NCI-H345 treated with DMSO at 0.1 percent for 48 hours (cell line): ENCODE measurements at regions not wholly inside any gene's neighbourhood (a gene's known extent, or its start where the extent isn't known, plus 50 kb on each side); places are given as distances from the start of the nearest gene placed in this dataset.
"Not testable (repeated sequence)": the region's sequence is repeated elsewhere in the genome, so short reads cannot be mapped to it uniquely, and the experiment has no call there.

Experiments used
- DNase-seq: peaks from one replicate; lab custom pipeline; 2025; ENCODE audit not compliant: unreplicated experiment; lab: John Stamatoyannopoulos, UW

DNA sequence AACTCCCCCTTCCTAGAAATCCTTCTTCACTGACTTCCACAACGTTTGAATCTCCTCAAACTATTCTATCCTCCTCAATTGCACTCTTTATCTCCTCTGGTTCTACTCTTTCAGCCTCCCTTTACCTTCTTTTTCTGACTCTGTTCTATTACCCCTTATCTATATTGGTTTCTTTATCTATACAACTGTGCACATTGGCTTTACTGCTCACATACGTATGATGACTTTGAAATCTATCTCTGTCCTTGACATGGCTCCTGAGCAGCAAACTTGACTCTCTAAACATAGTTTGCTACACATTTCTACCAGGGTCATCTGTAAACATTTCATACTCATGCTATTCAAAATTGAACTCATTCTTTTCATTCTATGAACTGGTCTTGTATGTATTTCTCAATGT is 601.0 kb upstream of the LINC00305 start:
- DNase-seq = no peak

DNA sequence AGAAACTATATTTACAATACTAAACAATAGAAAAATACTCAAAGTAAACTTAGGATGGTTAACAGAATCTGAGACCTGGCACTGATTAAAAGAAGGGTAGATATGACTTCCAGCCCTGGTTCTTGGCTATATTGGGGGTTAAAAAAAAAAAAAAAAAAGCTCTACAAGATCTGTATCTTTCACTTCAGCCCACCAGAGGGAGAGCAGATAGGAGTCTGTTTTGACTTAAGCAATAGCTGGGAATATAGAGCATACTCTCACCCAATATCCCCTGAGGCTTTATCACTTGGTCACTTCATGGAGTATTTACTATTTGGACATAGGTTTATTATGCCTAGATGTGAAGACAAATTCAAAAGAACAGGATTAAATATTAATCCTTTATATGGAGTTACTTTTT is 598.9 kb upstream of the LINC00305 start:
- no peak for DNase-seq

DNA sequence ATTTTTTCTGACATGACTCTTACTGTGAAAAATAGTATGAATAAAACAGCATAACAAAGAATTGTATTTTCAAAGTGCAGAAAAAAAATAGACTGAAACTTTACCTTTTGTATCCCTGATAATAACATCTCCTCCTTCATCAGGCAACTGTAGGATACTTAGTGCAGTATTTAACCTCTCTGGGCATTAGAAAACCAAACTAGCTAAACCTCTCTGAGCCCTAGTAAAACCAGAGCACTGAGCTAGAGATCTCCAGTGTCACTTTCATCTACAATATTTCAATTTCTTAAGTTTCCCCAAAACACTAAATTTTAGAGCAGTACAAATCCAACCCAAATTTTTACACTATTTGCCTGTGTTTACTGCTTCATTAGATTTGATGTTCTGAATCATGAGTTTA is 594.0 kb upstream of the LINC00305 start:
- DNase-seq = no peak

DNA sequence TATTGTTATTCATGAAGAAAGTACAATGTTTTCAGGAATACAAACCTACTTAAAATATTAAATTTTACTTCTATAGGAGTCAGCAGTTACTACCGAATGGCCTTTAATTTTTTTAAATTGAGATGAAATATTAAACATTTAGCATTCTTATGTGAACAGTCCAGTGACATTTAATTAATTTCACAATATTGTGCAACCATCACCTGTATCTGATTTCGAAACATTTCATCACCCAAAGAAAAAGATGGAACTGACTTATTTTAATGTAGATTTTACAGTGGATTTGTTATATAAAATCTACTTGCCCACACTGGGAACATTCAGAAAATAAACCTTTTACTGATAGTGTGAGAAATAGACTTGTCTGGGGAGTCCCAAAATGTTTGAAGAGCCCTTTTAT is 585.2 kb upstream of the LINC00305 start:
- no peak for DNase-seq

DNA sequence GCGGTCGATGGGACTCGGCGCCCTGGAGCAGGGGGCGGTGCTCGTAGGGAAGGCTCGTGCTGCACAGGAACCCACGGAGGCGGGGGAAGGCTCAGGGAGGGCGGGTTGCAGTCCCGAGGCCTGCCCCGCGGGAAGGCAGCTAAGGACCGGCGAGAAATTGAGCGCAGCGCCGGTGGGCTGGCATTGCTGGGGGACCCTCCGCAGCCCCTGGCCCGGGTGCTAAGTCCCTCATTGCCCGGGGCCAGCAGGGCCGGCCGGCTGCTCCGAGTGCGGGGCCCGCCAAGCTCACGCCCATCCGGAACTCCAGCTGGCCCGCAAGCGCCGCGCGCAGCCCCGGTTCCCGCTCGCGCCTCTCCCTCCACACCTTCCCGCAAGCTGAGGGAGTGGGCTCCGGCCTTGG is 576.8 kb upstream of the LINC00305 start:
- not testable (repeated sequence) for DNase-seq

DNA sequence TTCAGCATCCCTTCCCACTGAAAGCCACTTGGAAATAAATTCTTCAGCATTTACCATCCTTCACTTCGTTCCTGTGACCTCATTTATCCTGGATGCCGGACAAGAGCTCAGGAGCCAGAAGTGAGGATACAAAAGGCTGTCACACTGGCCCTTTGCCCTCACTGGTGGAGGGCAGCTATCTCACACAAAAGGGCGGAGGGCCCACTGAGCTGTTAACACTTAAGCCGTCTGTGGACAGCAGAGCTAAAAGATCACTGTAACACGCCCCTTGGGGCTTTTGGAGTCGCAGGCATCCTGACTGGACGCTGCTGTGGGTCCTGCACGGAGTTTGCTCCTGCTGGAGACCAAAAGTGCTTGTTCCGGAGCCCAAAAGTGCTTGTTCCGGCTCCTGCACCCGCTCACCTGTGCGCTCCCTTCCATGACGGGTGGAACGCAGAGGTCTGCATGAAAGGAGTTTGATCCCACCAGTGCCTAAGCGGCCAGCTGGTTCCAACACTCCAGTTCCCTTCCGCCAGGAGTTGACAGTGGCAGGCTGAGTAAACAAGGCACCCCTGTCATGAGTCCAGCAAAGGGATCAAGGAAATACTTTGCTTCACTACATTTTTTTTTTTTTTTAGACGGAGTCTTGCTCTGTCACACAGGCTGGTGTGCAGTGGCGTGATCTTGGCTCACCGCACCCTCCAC is 572.0 kb upstream of the LINC00305 start:
- no peak for DNase-seq

GRCh38 chr18:64718808-64719207 is 569.9 kb upstream of the LINC00305 start:
- DNase-seq = no peak

DNA sequence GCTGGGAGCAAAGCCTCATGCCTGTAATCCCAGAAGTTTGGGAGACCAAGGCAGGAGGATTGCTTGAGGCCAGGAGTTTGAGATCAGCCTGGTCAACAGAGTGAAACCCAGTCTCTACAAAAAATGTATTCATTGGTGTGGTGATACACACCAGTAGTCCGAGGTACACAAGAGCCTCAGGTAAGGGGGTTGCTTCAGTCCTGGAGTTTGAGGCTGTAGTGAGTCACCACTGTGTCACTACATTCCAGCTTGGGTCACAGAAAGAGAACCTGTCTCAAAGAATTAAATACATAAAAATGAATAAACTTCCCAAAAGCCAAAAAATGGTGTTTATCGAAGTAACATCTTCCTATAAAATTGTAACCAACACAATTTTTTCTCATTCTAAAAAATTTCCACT is 568.1 kb upstream of the LINC00305 start:
- DNase-seq = no peak

GRCh38 chr18:64714086-64714485 is 565.2 kb upstream of the LINC00305 start:
- DNase-seq = no peak

DNA sequence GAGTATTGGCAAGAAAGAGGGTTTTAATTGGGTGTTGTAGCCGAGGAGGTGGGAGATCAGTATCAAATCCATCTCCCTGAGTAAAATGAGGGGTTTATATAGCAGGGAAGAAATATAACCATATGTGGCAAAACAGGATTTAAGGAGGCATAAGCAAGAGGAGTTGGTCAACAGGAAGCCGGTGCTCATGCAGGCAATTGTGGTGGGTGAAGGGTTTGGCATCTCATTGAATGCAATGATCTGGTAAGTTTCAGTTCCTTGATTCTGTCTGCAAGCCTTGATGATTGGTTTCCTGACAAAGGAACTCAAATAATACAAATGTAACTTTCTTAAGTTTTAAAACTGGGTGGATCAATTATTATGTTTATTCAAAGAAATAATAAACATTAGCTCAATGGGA is 564.4 kb upstream of the LINC00305 start:
- DNase-seq = no peak

DNA sequence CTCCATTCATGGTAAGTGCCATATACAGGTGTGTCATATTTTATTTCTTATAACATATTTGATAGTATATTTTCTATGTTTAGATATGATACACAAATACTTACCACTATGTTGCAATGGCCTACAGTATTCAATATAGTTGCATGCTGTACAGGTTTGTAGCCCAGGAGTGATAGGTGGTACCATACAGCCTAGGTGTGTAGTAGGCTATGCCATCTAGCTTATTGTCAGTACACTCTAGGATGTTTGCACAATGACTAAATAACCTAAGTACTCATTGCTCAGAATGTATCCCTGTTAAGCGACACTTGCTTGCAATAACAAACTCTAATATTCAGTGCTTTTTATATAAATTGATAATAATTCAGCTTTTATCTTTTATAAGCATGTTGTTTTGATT is 563.1 kb upstream of the LINC00305 start:
- no peak for DNase-seq

- no peak for DNase-seq
These were observed 561.4 kb upstream of the LINC00305 start for GRCh38 chr18:64710105-64710861.

- DNase-seq = no peak
These were observed 558.2 kb upstream of the LINC00305 start for GRCh38 chr18:64707052-64707451.

DNA sequence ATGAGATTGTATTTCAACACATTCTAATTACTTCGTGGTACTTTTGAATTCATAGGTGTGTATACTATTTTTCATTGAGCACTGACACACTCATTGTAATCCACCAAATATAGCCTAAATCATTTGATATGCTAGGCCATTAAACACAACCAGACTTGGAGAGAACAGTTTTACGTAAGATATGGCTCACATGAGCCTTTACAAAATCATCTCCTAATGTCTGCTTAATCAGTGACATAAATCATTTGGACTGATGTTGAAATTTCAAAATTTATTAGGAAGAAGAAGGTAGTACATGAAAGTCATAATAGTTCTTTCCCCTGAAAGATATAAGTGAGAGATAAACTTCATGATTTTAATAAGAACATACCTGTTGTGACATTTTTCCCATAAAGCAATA is 550.2 kb upstream of the LINC00305 start:
- no peak for DNase-seq

DNA sequence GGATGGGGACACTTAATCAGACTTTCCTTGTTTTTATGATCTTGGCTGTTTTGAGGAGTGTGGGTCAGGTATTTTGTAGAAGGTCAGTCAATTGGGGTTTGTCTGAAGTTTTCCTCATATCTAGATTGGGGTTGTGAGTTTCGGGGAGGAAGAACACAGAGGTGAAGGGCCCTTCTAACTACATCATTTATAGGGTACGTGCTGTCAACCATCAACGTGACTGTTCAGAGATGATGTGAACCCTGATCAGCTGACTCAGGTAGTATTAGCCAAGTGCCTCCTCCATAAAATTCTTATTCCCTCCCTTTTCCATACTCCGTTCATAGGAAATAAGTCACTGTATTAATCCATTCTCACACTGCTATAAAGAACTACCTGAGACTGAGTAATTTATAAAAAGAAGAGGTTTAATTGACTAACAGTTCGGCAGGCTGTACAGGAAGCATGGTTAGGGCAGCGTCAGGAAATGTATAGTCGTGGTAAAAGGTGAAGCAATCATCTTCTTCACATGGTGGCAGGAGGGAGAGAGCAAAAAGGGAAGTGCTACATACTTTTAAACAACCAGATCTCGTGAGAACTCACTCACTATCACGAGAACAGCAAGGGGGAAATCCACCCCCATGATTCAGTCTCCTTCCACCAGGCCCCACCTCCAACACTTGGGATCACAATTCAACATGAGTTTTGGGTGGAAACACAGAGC is 547.1 kb upstream of the LINC00305 start:
- DNase-seq = no peak

DNA sequence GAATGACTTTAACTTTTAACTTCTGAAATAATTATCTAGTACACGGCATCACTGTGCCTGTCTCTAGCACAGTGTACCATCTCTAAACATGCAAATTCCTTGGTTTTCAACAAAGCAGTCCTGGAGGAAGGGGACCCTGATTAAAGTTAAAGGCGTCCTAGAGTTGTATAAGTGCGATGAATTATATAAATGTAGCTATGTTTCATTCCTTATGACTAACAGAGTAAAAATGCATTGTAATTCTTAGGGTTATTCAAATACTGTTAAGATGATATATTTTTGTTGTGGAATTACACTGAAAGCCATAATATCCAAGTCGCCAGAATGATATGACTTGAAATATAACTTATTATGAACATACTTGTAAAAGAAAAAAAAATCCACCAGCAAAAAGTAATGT is 544.9 kb upstream of the LINC00305 start:
- no peak for DNase-seq

DNA sequence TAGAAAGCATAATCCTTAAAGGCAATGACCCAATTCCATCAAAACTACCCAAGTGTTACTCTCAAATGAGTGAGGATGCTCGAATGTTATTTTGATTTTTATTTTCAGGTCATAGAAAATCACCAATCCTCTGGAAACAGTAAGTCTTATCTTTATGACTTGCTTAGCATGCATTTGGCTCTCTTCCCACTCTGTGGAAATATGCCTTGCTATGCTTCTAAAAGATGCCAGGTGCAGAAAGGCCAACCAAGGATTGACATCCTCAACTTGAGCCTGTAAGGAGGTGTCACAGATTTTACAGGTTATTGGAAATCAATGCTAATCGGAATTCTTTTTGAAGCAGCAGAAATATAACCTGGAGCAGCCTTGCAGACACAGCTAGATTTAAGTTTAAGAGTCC is 543.9 kb upstream of the LINC00305 start:
- no peak for DNase-seq

DNA sequence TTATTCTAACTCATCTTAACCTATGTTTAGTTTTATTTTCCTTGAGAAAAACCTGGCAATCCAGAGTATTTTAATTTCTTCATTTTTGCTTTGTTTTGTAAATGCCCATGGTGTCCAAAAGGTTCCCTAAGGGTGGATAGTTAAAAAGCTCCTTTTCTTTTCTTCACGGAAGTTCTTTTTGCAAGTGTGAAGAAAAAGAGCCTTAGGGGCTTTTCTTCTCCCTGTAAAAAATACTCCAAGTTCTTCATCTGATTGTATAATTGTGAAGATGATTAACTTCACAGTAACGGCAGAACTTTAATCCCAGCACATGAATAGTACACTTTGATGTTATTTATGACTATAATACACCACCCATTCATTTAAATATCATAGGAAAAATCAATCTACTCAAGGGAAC is 530.2 kb upstream of the LINC00305 start:
- DNase-seq = no peak

DNA sequence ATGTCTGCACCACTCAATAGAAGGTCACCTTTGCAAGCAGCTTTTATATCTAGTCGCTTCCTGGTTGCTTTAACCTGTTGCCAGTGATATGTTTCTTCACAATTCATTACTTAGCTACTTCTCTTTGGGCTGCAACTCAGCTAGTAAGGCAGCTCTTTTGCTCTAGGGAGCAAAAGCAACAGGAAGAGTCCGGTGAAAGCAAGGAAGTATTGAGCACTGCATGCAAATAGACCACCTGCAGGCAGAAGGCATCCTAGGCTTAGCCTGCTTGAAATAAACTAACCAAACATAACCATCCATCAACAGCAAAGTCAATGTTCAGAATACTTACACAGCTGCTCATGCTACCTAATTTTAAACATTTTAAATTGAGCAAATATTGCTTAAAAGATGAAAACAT is 529.2 kb upstream of the LINC00305 start:
- DNase-seq = no peak

DNA sequence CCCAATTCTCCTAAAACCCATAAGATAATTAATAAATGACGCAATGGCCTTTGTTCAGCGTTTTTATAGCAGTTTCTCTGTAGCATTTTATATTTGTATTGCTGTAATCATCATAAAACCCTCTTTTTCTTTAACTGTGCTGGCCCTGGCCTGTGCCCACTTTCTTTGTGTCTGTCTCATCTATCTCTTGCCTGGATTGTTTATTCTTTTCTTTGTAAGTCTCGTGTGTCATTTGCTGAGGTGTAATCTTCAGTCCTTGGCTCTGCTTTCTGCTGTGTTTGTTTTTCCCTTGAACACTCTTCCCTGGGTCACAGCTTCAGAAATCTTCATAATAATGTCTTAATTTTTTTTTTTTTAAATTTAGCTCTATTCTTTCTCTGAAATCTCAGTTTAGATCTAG is 525.8 kb upstream of the LINC00305 start:
- DNase-seq = no peak

GRCh38 chr18:64671293-64671692 is 522.4 kb upstream of the LINC00305 start:
- DNase-seq = not testable (repeated sequence)

GRCh38 chr18:64668461-64668962 is 519.6 kb upstream of the LINC00305 start:
- no peak for DNase-seq
